NCI-H128 (cell line): ENCODE measurements at regions not wholly inside any gene's neighbourhood (a gene's known extent, or its start where the extent isn't known, plus 50 kb on each side); places are given as distances from the start of the nearest gene placed in this dataset.

Experiments used
- DNase-seq: peaks from one replicate; lab custom pipeline; 2025; ENCODE audit not compliant: unreplicated experiment; lab: John Stamatoyannopoulos, UW

GRCh38 chr5:61596265-61596664, 264.2 kb downstream of the ZSWIM6 start:
- no peak for DNase-seq

- no peak for DNase-seq
These were observed 265.6 kb downstream of the ZSWIM6 start for GRCh38 chr5:61597684-61598083.

DNA sequence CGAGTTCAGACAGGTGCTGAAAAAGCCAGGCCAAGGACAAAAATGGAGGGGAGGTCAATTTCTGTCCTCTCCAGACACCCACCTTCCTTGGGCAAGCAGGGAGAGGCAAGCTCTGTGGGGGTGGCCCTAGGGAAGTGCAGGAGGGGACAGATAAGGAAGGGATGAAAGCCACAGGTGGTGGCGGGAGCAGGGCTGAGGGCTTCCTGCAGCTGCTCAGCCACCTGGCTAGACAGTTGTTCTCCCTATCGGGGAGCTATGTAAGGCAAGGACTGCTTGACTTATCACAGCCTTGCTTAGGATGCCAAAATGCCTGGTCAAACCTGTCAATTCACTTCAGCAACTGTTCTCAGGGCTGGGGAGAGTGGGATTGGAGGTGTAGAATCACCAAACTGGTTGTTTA, 266.1 kb downstream of the ZSWIM6 start:
- DNase-seq: no peak

DNA sequence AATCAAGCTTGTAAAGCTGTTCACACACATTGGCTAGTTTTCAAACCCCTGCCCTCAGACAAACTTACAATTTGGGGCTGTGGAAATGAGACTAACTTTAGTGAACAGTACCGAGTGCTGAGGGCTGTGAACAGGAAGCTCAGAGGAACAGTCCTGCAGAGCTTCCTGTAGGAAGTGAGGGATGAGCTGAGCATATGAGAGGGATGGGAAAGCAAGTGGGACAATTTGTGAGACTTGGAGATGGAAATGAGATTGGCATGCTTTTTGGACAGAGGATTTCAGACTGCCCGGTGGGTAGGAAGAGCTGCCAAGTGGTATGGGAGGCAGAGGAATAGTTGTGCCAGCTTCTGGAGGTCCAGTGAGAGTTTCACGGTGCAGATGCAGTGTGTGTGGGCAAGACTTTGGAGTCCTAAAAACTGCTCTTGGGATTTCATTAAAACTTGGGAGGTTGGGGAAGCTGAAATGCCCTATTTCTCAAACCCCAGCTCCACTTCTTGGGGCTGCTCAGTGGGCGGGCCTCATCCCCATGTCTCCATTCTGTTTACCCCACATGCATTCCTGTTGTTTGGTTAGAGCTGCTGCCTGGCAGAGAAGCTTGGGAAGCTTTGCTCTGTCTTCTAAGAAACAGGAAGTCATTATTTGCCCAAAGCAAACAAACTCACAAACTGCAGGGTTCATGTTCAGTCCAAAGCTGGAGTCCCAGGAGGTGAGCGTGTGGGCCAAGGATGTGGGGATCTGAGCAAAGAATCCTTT, 267.5 kb downstream of the ZSWIM6 start:
- DNase-seq: no peak

GRCh38 chr5:61600123-61600444, 268.0 kb downstream of the ZSWIM6 start:
- DNase-seq: no peak

DNA sequence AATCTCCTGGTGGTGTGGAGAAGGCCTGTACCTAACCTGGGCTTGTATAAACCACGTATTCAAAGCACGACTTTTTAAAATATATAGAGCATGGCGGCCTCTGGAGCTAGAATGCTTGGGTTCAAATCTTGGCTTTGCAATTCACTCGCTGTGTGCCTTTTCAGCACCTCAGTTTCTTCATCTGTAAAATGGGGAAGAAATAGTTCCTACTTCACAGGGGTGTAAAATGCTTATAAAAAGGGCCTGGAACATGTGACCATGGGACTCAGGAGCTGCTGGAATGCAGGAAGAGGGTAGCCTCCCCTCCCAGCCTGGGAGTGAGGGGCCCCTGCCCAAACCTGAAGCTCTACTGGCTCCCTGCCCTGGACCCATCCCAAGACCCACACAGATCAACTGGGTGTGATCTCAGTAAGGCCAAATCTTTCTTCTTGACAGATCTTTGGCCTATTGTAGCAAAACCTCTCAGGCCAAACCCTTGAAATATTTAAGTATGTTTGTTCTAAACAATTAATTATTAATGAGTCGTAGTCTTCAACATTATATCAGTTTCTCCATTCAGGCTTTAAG, 269.0 kb downstream of the ZSWIM6 start:
- DNase-seq: no peak

- no peak for DNase-seq
These were observed 271.3 kb downstream of the ZSWIM6 start for GRCh38 chr5:61603211-61603908.

DNA sequence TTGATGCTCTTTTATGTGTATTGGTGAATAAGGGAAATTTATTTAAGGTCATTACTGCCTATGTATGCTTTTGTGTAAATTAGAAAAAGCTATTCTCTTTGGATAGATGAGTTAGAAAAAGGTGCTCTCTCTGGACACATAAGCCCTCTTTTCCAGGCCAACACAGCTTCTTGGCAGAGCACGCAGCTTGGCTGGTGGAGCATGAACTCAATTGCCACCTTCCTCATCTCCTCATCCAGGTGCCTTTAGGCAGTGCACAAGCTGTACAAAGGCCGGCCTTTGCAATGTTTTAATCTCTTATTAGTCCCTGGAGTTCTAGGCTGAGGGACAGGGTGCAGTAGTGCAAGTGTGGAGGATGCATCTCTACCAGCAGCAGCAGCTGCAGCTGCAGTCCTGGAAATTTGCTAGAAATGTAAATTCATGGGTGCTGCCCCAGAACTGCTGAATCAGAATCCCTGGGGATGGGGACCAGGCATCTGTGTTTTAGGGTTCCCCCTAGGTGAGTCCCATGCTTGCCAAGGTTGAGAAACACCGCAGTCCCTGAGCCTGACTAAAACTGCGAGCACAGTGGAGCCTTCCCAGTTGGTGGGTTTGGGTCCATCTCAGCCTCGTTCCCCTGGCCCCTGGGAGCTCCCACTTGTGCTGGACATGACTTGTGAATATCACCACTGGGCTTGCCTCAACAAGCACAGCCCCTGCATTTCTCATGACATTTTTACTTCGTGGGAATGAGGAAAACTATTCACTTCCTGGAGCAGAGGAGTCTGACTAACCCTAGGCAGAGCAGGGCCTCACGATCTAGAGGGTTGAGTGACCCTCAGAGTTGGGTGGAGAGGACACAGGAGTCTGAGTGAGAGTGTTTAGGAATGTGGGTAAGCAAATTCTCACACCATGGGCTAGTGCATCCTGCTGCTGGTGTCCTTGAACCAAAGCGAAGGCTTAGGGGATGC, 272.3 kb downstream of the ZSWIM6 start:
- DNase-seq: no peak

- DNase-seq: no peak
These were observed 278.0 kb downstream of the ZSWIM6 start for GRCh38 chr5:61609840-61610677.

- DNase-seq: no peak
These were observed 278.6 kb downstream of the ZSWIM6 start for GRCh38 chr5:61610678-61611024.

DNA sequence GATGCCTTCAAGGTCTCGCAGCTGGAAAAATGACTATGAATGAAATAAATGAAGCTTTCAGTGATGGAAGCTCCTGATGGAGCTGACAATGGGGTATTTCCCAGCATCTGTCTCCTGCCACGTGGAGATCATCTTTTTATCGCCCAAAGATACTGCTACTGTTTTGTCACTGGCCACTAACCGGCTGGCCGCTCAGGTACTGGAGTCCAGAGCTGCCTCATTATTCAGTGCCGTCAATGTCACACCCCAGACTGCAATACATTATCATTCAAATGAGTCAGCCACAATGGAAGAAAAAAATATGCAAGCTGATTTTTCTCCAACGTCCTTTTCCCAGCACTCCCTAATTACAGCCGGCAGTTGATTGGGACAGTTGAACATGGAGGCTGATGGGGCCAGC, 280.4 kb downstream of the ZSWIM6 start:
- DNase-seq: no peak

DNA sequence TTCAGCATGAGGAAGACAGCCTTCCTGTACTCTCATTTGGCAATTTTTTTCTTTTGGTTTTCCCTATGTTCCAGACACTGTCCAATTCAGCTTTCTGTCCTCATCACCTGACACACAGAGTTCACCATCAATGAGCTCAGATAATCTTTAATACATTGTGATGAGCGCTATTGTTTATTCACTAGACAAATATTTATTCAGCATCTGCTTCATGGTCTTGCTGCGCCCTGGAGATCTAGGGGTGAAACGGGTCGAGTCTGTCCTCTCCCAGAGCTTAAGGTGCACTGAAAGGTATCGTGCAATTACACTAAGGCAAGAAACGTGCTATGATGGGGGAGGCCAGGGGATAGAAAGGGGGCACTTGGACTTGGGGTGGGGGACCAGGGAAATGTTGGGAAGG, 281.6 kb downstream of the ZSWIM6 start:
- no peak for DNase-seq

DNA sequence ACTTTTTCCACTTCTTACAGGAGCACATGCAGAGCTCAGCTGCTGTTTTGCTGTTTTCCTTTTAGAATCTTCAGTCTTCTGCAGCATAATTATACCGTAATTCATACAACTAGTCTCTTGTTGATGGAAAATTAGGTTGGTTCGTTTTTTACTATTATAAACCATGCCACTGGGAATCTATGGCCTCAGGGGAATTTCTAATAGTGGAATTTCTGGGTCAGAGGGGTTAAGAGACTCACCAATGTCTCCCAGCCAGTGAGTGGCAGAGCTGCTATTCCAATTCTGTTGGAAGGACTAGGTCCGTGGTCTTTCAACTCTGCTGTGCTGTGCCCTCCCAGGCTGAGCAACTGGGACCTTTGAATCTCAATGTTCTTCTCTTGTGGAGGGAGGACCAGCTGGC, 282.5 kb downstream of the ZSWIM6 start:
- no peak for DNase-seq

DNA sequence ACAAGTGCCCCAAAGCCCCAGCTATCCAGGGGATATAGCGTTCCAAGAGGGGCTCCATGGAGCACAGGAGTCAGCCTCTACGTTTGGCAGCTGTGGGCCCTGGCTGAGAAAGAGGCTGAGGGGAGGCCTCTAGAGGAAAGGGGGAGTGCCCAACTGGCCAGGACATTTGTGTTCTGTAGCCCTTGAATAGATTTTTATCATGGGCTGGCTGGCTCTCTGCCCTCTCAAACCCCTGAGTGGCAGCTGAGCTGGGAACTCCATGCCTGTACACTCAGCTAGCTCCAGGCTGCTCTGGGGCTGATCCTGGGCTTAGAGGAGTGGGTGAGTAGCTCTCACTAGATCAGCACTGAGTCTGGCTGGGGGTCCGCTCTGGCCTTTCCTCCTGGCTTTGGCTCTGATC, 285.0 kb downstream of the ZSWIM6 start:
- no peak for DNase-seq

- no peak for DNase-seq
These were observed 286.0 kb downstream of the ZSWIM6 start for GRCh38 chr5:61617995-61618525.

GRCh38 chr5:61618577-61618976, 286.5 kb downstream of the ZSWIM6 start:
- no peak for DNase-seq

GRCh38 chr5:61619289-61619688, 287.2 kb downstream of the ZSWIM6 start:
- no peak for DNase-seq

DNA sequence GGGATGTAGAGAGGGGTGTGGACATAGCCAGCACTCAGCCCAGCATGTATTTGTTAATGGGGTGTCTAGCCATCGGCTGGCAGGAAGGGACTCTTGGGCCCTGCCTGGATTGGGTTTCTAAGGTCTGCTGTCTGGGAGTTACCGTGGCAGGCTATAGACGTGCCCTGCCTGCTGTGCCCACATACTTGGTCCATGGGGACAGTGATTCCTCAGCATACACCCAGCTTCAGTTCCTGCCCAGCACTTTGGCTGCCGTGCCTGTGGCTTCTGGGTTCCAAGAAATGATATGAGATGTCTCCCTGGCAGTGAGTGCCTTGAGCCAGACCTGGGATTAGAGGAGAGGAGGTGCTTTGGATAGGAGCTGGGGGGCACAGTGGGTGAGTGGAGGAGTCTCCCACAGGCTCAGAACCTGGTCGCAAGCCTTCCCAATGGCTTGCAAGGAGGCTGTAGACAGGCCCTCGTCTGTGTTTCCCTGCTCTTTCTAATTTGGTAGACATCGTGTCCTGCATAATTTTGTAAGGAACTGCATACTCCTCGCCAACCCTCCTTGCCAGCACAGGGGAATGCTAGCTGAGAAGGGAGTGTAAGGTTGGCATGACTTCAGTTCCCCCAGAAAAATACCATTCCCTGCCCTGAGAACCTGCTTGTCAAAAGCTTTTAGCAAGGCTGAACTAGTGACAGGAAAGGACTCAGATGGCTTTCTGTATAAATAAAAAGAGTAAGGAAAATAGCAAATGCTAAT, 287.9 kb downstream of the ZSWIM6 start:
- no peak for DNase-seq

GRCh38 chr5:61620699-61621182, 288.7 kb downstream of the ZSWIM6 start:
- DNase-seq: no peak
